Stimulated activated CD4-positive, alpha-beta T cell treated with anti-CD3 and anti-CD28 coated beads, Interleukin-4, amount 100 ng/mL, for 48 hours (primary cell): ENCODE measurements at regions not wholly inside any gene's neighbourhood (a gene's known extent, or its start where the extent isn't known, plus 50 kb on each side); places are given as distances from the start of the nearest gene placed in this dataset.

Experiments used
- DNase-seq, 2 donors: peaks; one replicate each; pipeline ENCODE4 v3.0.0-alpha.2; 2020; ENCODE audit warnings: low read depth in 2 of 2

DNA sequence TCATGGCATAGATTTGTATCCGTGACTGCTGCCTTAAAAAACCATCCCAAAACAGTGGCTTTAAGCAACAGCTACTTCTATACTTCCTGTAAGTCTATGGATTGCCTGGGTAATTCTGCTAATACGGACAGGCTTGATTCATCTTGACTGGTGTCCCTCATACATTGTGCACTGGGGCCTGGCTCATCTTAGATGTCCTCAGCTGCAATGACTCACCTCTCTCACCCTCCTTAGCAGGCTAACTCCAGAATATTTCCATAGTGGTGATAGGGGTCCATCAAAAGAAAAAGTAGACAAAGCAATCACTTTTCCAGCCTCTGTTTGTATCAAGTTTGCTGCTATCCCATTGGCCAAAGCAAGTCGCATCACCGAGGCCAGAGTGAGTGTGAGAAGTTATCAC is 409.1 kb upstream of the KAZN start:
- no peak for DNase-seq

DNA sequence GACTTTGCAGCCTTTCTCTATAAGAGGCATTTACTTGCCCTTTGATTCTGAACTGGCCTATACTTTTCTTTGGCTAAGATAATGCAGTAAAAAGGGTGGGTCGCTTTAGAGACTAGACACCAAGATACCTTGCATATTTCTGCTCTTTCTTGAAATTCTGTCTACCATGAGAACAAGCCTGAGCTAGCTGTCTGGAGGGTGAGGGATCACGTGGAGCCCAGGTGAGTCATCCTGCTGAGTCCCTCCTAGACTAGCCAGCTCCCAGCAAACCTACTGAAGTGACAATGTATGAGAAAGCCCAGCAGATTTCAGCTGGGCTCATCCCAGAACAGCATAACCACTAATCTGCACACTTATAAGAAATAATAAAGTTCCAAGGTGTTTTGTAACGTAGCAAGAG is 408.0 kb upstream of the KAZN start:
- no peak for DNase-seq

DNA sequence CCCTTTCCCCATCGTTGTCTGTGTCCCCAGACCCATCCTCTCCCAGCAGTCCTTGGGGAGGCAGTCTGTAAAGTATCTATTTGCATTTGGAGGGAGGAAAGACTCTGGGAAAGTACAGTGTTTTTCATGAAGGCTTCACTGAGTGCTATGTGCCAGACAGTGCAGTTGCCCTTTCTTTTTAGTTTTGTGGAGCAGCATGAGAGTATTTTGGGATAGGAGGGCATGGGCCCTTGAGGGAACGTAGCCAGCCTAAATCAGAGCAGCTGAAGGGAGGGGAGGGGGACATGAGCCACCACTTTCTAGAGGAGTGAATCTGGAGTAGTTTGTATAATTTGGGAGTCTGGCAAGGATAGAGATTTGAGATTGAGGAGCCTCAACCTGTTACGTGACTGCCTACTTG is 404.0 kb upstream of the KAZN start:
- DNase-seq, result no peak

DNA sequence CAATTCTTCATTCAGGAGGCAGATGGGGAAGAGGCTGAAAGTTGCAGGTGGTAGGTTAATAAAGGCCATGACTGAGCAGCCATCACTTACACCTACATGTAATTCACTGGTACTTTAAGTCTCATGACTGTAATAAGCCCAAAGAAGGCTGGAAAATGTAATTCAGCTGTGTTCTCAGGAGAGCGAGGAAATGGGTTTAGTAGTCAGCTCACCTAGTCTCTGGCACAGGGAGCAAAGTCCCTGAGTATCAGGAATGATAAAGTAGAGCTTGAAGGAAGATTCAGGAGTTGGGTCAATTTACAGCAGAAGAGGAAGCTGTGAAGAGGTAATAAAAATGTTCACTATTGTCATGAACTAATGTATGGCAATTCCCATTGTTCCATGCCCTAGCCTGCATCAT is 393.4 kb upstream of the KAZN start:
- DNase-seq, result no peak

DNA sequence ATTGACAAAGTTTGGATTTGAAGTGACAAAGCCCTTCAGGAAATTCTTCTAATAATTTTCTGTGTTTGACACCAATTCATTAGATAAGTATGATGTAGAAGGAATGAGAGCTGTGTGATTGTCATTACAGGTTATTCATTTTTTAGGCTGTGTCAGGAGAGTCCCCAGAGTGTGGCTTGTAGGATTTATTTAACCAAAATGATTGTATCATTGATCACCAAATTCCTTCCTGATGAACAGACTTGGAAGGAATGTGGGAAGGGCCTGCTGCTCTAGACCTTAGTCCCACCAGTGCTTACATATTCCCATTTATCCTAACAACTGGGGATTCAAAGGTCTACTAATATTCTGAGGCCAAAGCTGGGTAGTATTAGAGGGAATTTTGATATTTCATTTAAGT is 383.3 kb upstream of the KAZN start:
- DNase-seq, result no peak

DNA sequence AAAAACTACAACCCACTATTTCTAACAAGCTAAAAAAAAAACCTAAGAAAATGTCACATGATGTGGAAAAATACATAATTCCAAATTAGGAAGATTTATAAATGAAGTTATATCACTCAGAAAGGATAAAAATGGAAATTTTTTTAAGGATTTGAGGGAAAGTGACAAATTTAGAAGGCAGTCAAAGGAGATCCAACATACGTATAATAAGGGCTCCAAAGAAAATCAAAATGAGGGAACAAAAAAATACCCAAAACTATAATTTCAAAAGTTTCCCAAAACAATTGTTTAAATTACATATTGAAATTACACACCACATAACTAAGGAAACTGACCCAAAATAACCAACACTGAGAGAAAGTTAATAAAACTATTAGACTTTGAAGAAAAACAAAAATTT is 381.1 kb upstream of the KAZN start:
- DNase-seq, result no peak

DNA sequence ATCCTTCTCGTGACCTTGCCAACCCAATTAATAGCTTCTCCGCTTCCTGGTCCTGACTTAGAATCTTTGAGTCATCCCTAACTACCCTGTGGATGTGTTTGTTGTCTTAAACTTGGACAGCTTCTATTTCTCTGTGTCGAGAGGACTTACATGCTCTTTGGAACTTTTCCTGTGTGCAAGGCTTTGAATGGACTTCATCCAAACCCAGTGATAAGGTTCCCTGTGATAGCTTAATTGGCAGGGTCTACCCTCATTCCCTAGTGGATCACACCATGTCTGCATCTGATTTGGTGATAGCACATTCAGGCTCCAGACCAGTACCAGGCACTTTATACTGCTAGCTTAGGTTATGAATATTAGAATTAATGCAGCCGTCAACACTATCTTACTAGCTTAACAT is 378.2 kb upstream of the KAZN start:
- DNase-seq, result no peak

DNA sequence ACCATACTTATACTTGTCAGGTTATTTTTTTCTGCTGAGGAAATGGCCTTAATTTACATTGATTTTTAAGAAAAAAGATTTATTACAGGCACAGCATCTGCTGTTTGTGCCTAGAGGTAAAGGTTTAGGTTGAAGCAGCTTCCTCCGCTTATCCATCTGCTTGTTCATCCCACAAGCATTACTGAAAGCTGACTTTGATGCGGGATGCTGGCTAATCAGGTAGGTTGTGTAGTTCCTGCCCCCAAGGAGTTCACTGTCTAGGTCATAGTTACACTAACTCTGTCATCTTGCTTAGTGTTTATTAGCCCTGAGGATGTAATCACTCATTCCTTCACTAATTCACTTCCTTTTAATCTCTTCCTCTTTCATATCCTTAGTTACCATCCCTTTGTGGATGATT is 377.7 kb upstream of the KAZN start:
- no peak for DNase-seq

DNA sequence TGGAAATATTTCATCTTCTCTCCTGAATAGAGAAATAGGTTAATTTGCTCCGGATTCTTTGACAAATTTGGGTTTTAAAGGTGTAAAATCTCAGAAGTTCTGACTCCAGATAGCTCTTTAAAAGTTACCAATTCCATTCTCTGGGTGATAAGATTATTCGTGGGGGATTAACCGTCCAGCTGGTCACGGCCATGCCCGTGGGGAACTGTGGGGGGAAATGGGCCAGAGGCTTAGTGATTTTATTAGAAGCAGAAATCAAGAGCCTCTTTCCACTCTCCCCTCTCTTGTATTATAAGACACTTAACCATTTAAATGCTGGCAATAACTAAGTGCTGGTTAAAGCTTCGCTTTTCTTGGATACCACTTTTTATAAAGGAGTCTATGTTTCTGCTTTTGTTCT is 376.4 kb upstream of the KAZN start:
- no peak for DNase-seq

DNA sequence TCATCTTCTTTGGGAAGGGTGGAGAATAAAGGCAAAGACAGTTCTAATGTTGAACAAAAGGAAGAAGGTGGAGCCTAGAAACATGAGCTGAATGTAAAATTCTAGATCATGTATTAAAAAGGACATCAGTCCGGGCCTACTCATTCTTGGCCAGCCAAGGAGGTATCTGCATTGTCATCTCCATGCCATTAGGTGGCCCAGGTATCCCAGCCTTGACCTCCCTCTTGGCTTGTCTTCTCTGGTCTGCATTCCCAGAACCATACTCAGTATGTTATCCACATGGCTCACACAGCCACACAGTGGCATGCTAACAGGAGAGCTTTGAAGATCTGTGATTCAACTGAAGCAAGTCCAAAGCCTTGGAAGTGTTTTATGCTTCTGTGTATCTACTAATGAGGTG is 369.8 kb upstream of the KAZN start:
- DNase-seq, result no peak

DNA sequence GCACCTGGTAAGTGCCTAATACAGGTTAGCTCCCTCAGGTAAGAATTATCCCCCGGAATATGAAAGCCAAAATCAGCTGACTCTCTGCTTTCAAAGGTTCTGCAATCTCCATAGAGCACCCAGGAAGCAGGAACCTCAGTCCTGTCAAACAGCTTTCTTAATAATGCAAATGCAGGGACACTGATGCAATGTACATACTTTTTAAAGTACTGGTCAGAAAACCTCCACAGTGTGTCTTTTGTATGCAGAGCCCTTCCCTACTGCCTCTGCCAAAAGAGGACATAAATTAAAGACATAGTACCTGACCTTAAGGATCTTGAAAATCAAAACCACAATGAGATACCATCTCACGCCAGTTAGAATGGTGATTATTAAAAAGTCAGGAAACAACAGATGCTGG is 365.0 kb upstream of the KAZN start:
- no peak for DNase-seq

DNA sequence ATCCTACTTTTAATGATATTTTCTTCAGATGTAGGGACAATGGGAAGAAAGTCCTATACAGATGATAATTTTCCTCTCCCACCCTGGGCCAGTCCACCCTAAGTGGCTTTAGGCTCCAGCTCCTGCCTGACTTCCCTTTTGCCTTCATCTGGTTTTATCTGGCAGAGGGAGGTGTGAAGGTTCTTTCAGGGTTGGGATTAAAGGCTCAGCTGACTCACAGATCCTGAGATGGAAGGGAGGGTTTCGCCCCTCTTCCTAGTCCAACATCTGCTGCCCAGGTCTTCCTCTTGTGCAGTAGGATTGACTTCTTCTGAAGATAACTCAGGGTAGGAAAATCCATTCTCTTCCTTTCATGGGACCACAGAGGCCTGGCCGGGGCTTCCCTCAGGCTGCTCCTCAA is 362.4 kb upstream of the KAZN start:
- no peak for DNase-seq

DNA sequence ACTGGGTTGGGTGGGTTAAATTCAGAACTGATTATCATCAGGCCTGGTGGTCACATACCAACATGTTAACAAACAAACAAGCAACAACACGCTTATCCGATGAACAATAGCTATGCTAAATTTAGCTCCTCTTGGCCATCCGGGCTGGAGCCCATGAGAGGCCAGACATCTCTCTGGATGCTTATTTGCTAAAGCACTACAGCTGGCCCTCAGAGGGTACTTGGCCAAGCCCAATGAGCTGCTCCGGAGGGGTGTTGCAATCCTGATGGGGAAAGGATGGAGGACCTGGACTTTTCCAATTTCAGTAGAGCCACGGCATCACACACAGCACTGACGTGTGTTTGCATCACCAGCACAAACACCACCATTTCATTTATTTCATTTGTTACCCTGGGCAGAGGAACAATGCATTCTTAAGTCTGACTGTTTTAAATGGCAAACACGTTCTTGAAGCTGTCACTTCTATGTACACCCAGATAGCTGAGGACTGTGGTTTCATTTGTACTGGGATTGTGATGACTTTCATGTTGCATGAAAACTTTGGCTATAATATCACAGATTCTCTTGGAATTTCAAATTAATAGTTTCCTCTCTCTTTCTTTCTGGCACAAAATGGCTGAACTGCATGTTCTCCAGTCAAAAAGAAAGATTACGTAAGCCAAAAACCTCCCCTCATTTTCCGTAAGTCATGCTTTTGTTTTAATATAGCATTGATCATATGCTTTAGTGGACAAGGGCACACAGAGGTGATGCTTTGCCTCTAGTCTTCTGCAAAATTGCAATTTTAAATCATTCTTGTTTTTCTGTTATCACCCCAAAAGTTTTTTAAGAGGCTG is 359.8 kb upstream of the KAZN start:
- no peak for DNase-seq

DNA sequence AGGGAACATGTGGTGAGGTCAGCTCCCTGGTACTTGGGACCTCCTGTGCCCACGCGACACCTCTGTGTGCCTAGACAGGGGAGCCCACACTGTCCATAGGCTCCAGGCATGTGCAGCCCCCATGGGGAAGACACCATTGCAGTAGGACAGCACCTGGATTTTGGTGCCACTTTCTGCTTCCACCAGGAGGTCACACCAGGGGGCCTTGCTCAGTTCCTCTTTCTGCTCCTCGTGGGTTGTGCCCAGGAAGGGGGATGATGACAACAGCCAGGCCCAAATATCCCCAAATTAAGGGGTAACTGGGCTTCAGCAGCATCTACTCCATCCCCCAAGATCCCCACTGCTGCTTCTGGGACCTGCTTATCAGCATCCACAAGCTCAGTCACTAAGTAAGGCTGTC is 358.2 kb upstream of the KAZN start:
- no peak for DNase-seq

DNA sequence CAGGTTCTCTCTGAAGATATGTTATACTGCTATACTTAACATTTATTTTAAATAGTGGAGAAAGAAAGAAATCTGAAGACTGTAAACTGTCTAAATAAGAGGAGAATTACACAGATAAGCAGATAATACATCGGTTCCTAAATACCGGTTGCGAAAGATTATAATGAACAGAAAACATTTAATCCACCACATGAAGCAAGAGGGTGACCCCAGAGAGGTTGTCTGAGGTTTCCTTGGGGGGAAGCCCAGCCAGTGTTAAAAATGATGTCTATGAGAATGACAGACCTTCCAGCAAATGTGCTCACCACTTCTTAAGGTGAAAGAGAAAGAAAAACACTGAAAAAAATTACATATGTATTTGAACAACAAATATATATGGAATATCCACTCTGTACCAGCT is 356.4 kb upstream of the KAZN start:
- DNase-seq, result no peak

DNA sequence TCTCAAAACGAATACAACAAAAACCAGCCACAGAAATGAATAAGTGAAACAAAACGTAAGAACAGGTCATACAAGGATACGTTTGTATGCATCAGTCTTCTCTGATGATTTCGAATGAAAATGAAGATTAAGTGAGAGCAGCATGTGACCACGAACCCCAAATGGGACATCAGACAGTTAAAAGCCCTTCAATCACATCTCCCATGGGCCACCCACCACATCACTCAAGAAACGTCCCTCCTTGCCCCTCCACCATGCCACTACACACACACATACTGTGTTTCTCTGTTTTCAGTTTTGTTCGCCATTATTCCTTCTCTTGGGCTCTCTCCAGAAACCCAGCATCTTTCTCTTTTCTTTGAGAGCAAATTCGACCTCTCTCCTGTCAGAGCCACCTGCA is 355.6 kb upstream of the KAZN start:
- DNase-seq, result no peak

DNA sequence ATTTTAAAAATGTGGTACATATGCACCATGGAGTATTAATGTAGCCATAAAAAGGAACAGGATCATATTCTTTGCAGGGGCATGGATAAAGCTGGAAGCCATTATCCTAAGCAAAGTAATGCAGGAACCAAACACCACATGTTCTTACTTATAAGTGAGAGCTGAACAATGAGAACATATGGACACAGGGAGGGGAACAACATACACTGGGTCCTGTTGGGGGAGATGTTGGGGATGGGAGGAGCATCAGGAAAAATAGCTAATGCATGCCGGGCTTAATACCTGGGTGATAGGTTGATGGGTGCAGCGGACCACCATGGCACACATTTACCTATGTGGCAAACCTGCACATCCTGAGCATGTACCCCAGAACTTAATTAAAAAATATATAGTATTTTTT is 352.5 kb upstream of the KAZN start:
- no peak for DNase-seq

DNA sequence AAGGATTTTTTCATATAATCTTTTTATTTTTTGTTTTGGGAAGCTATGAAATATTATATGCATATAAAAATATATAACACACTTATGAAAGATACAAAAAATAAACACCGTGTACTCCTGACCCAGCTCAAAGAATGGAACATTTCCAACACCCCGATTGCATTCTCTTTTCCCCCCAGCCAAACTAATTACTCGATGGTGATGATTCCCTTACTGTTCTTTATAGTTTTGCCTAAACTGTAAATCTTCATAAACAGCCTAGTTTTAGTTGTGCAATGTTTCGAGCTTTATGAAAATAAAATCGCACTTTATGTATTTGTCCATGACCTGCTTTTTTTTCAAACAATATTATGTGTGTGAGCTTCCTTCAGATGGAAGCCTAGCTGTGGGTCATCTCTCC is 352.0 kb upstream of the KAZN start:
- no peak for DNase-seq

DNA sequence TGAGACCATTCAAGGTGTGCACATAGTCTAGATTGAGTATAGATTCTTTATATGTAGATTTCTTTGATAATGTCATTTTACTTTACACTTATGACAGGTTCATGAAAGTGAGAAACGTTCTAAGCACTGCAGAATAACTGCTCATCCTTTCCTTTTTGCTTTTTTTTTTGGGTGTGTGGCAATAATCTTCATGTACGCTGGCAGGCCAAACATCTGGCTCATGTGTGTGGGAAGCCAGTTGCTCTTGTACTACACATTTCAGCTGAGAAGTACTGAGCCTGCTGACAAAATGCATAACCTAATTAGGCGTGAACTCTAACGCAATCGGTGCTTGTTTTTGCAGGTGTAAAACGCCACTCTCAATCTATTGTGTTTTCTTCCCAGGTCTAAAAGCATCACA is 350.8 kb upstream of the KAZN start:
- no peak for DNase-seq

DNA sequence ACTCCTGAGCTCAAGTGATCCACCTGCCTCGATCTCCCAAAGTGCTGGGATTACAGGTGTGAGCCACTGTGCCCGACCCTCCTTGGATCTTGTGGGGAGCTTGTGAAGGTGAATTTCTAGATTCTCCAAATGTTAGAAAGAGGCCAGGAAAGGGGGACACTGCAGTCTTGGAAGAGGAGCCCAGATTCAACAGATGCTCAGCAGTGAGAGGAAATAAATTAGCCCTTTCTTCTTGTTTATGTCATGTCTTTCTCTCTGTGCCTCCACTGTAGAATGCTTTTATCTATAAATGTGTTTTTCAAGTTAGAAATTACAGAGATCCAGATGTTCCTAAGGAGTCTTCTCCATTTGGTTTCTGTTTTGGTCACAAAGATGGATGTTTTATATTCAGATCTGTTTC is 346.6 kb upstream of the KAZN start:
- DNase-seq, result no peak

DNA sequence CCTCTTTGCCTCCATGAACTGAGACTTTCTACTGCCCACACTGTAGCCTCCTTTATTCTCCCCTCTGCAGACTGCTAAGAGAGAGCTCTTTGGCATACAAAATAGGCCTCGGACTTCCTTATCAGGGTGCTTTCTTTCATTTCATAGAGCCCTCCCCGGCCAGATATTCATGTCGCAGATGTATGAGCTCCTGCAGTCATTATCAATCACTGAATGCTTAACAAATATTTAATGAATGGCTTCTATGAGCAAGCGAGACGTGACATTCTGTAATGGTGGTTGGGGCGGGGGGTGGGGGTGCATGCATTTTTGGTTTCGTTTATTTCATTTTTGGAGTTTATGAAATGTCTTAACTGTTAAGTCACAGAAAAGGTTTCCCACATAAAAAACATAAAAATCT is 344.8 kb upstream of the KAZN start:
- no peak for DNase-seq

DNA sequence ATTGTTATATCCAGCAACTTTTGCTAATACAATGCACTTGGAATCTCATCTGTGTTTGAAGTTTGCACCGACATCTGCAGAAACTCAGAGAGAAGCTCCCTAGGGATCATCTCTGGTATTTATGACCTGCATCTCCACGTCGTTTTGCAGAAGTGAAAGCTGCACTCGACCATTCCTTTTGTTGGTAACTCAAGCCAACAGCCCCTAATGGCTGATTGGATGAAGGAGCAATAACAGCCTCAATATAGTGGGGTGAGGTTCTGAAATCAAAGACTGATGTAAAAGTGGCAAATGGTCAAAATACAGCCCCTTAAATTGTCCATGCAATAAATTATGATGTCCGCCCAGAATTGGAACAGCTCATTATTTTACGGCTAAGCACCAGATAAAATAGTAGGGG is 344.2 kb upstream of the KAZN start:
- no peak for DNase-seq

DNA sequence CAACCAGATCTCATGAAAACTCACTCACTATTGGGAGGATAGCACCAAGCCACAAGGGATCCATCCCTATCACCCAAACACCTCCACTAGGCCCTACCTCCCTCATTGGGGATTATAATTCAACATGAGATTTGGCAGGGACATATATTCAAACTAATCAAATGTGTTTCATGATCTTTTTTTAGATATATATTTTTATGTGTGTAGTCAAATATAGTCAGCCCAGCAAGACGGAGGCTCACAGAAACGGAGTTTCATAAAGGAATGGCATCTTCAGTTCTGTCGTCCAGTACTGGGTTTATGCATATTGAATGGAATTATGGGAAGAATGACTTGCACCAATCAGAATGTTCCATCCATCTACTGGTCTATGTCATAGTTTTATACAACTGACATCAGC is 343.3 kb upstream of the KAZN start:
- DNase-seq, result no peak

DNA sequence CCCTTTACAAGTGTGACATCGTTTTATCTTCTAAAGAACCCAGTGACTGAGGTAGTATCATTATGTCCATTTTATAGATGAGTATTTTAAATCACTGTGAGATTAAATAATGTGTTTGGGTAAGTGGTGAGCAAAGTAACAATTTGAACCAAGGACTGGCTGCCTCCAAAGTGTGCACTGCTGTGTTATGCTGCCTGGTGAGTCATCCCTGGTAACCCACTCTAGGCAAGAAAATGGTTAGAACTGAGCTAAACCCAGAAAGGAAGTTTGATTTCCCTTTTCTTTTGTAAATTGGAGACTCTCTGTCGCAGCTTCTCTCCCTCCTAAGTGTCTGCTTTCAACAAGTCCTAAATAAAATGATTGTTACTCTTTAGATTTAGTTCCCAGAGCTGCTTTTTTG is 342.8 kb upstream of the KAZN start:
- DNase-seq, result no peak
